Sigmoid colon (tissue), 6 donors: ENCODE measurements at regions not wholly inside any gene's neighbourhood (a gene's known extent, or its start where the extent isn't known, plus 50 kb on each side); places are given as distances from the start of the nearest gene placed in this dataset.

Experiments used
- DNase-seq: peaks from one replicate; pipeline ENCODE4 v3.0.0-alpha.2; 2019
- H3K27ac ChIP-seq, 4 donors: fragments of 200-600 bp; sonication (generic); one replicate each; pipeline ENCODE4 v1.5.1; 2016 to 2019; ENCODE audit warnings: mild to moderate bottlenecking in 1 of 4
- H3K27me3 ChIP-seq, 3 donors: fragments of 200-600 bp; sonication (generic); one replicate each; pipeline ENCODE4 v1.5.1; 2019; ENCODE audit warnings: mild to moderate bottlenecking in 1 of 3
- H3K36me3 ChIP-seq, 4 donors: fragments of 200-600 bp; sonication (generic); one replicate each; pipeline ENCODE4 v1.5.1; 2016 to 2019
- H3K4me1 ChIP-seq, 4 donors: fragments of 200-600 bp; sonication (generic); one replicate each; pipeline ENCODE4 v1.5.1; 2017 to 2019
- H3K4me3 ChIP-seq, 4 donors: fragments of 200-600 bp; sonication (generic); one replicate each; pipeline ENCODE4 v1.5.1; 2017 to 2019; ENCODE audit warnings: mild to moderate bottlenecking in 2 of 4, moderate library complexity in 1 of 4
- H3K9me3 ChIP-seq, 4 donors: fragments of 200-600 bp in 3 of 4; sonication (generic) in 3 of 4; one replicate each; pipeline versions ENCODE4 v1.5.1 to v1.6.1; 2013 to 2019
- EP300 ChIP-seq, 4 donors: sonication (generic); formaldehyde crosslinking; IDR thresholded peaks; one replicate each; pipeline ENCODE4 v1.6.1; 2017; ENCODE audit warnings: antibody characterized with exemption in 4 of 4
- POLR2A ChIP-seq, 2 donors: fragments of 450-650 bp; IDR thresholded peaks; one replicate each; pipeline ENCODE4 v1.6.1; 2016; ENCODE audit warnings: antibody characterized with exemption in 2 of 2, mild to moderate bottlenecking in 2 of 2, moderate library complexity in 2 of 2
- POLR2AphosphoS5 ChIP-seq, 4 donors: sonication (generic); formaldehyde crosslinking; IDR thresholded peaks; one replicate each; pipeline ENCODE4 v1.6.1; 2017; ENCODE audit warnings: antibody characterized with exemption in 4 of 4
- WGBS, 2 donors: extraction: QIAGEN DNeasy Blood & Tissue Kit; methylation state at CpG; one replicate each; pipeline ENCODE4 v1.1.7; 2013; 5-methylcytosine and 5-hydroxymethylcytosine counted together
- intact Hi-C: fragments of 100-400 bp; cut with DNase I; formaldehyde crosslinking; loops from one replicate; pipeline ENCODE4 v1.15.1; 2023
- TF ChIP-seq, protein P1 (sequence below), 4 experiments: fragments of 450-650 bp in 3 of 4; fragments of 200-600 bp in 1 of 4; IDR thresholded peaks; one replicate each; pipeline ENCODE4 v1.5.1; 2016 to 2019; ENCODE audit warnings: antibody characterized with exemption in 4 of 4, mild to moderate bottlenecking in 3 of 4, moderate library complexity in 2 of 4
- donor health status: healthy with polysubstance abuse.
- donor health status: healthy.

- H3K27ac ChIP-seq, result no peak overlapping the region
- TF ChIP-seq POLR2A (IDR thresholded peaks at IDR 0.05), result no peak
- no peak for TF ChIP-seq POLR2AphosphoS5 (IDR thresholded peaks at IDR 0.05)
- no peak for TF ChIP-seq EP300 (IDR thresholded peaks at IDR 0.05)
- TF ChIP-seq, protein P1, sequence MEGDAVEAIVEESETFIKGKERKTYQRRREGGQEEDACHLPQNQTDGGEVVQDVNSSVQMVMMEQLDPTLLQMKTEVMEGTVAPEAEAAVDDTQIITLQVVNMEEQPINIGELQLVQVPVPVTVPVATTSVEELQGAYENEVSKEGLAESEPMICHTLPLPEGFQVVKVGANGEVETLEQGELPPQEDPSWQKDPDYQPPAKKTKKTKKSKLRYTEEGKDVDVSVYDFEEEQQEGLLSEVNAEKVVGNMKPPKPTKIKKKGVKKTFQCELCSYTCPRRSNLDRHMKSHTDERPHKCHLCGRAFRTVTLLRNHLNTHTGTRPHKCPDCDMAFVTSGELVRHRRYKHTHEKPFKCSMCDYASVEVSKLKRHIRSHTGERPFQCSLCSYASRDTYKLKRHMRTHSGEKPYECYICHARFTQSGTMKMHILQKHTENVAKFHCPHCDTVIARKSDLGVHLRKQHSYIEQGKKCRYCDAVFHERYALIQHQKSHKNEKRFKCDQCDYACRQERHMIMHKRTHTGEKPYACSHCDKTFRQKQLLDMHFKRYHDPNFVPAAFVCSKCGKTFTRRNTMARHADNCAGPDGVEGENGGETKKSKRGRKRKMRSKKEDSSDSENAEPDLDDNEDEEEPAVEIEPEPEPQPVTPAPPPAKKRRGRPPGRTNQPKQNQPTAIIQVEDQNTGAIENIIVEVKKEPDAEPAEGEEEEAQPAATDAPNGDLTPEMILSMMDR (IDR thresholded peaks at IDR 0.05), result no peak
- intact Hi-C loops, result no loop called here
Measured at GRCh38 chr1:87754139-87754538, 425.5 kb downstream of the LMO4 start.

GRCh38 chr1:87757676-87758075, 429.0 kb downstream of the LMO4 start:
- 74 to 87% methylated on average over 9 of the region's 9 CpGs for WGBS, 2 donors
- TF ChIP-seq POLR2AphosphoS5 (IDR thresholded peaks at IDR 0.05), result no peak
- TF ChIP-seq POLR2A (IDR thresholded peaks at IDR 0.05), result no peak
- TF ChIP-seq EP300 (IDR thresholded peaks at IDR 0.05), result no peak
- TF ChIP-seq, protein P1 (IDR thresholded peaks at IDR 0.05), result no peak
- Histone ChIP-seq H3K27ac (peak overlapping the region in 2 of 4 donors; percentile 2 to 55), H3K9me3 (no peaks in the 10 kb centered on the region), H3K36me3 (no peaks in the 10 kb centered on the region), H3K4me1 (peaks cover 0 to 15% (median 2%) of the 10 kb centered on the region in 4 donors), H3K4me3 (no peak overlapping the region), H3K27me3 (no peaks in the 10 kb centered on the region)
- peak; percentile 67 for DNase-seq
- intact Hi-C loops, result no loop called here

More at GRCh38 chr1:87754139-87754538, 425.5 kb downstream of the LMO4 start:
- H3K9me3 ChIP-seq, result no peaks in the 10 kb centered on the region
- H3K27me3 ChIP-seq, result no peaks in the 10 kb centered on the region
- peaks cover 0 to 15% (median 2%) of the 10 kb centered on the region in 4 donors for H3K4me1 ChIP-seq
- no peak overlapping the region for H3K4me3 ChIP-seq
- no peaks in the 10 kb centered on the region for H3K36me3 ChIP-seq
- DNase-seq, result no peak

DNA sequence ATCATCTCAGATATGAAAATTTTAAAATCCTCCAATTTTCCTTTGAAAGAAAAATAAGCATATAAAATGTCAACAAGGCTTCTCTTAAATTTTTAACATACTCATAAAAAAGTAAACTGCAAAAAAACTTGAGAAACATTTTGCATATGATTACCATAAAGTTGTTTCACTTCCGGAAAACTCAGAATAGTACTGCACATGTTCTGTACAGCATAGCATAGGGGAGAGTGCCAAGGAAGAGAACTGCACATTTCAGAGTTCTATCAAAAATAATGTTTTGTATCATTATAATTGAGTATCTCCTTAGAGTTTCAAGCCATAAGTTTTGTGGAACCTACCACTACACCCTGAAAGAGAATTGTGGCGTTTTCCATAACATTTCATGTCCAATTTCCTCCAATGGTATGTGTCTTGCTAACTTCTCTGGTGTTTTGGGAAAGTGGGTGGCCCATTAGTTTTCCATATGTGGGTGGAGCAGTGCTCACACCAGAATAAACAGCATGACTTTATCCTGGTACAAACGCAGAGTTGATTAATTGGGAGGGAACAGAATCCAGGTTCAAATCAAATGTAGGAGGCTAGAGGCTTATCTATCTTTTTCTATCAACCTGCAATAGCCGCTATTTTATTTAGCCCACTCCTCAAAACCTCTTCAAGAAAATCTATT, 430.9 kb downstream of the LMO4 start:
- DNase-seq, result no peak

DNA sequence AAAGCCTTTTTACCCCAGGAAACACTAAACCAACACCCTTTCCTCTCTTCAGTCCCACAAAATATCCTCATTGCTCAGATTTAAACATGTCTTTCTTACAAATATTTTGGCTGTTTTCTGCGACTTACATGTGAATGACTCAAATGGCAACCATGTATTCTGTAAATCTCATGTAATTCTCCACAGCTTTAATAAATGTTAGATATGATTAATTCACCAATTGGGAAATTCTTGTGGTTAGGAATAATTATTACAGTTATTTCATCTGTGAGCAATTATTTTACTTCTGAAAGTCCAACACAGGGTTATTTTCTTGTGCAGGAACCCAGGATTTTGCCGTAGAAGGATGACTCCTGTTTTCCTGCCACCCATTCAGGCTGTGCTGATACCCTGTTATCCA, 431.5 kb downstream of the LMO4 start:
- 77 to 87% methylated on average over 2 of the region's 2 CpGs for WGBS, 2 donors
- Histone ChIP-seq H3K27ac (no peak overlapping the region), H3K27me3 (no peaks in the 10 kb centered on the region), H3K4me3 (no peak overlapping the region), H3K36me3 (no peaks in the 10 kb centered on the region), H3K9me3 (no peaks in the 10 kb centered on the region), H3K4me1 (peaks cover 0 to 7% (median 0%) of the 10 kb centered on the region in 4 donors)
- TF ChIP-seq POLR2AphosphoS5 (IDR thresholded peaks at IDR 0.05), result no peak
- TF ChIP-seq POLR2A (IDR thresholded peaks at IDR 0.05), result no peak
- TF ChIP-seq, protein P1 (IDR thresholded peaks at IDR 0.05), result no peak
- intact Hi-C loops, result no loop called here
- DNase-seq, result no peak

More for the DNA sequence above, 430.9 kb downstream of the LMO4 start:
- no peaks in the 10 kb centered on the region for H3K27me3 ChIP-seq
- no peak overlapping the region for H3K27ac ChIP-seq
- TF ChIP-seq POLR2A (IDR thresholded peaks at IDR 0.05) (no peak), EP300 (IDR thresholded peaks at IDR 0.05) (no peak), POLR2AphosphoS5 (IDR thresholded peaks at IDR 0.05) (no peak)
- TF ChIP-seq, protein P1 (IDR thresholded peaks at IDR 0.05), result no peak
- intact Hi-C loops, result no loop called here
- no peaks in the 10 kb centered on the region for H3K9me3 ChIP-seq
- WGBS, 2 donors, result 34 to 55% methylated on average over 4 of the region's 4 CpGs
- no peak overlapping the region for H3K4me3 ChIP-seq
- H3K4me1 ChIP-seq, result peaks cover 0 to 7% (median 0%) of the 10 kb centered on the region in 4 donors
- H3K36me3 ChIP-seq, result no peaks in the 10 kb centered on the region

- no peaks in the 10 kb centered on the region for H3K36me3 ChIP-seq
- intact Hi-C loops, result no loop called here
- H3K4me1 ChIP-seq, result peaks cover 0 to 7% (median 0%) of the 10 kb centered on the region in 4 donors
- WGBS, 2 donors, result 97% methylated on average over 1 of the region's 1 CpG
- H3K9me3 ChIP-seq, result no peaks in the 10 kb centered on the region
- TF ChIP-seq POLR2A (IDR thresholded peaks at IDR 0.05) (no peak), EP300 (IDR thresholded peaks at IDR 0.05) (no peak)
- TF ChIP-seq, protein P1 (IDR thresholded peaks at IDR 0.05), result no peak
- H3K27me3 ChIP-seq, result no peaks in the 10 kb centered on the region
- H3K4me3 ChIP-seq, result no peak overlapping the region
- H3K27ac ChIP-seq, result no peak overlapping the region
- DNase-seq, result no peak
Measured at GRCh38 chr1:87760654-87761053, 432.0 kb downstream of the LMO4 start.
